ENCODE measurements at regions not wholly inside any gene's neighbourhood (a gene's known extent, or its start where the extent isn't known, plus 50 kb on each side); places are given as distances from the start of the nearest gene placed in this dataset.

DNA sequence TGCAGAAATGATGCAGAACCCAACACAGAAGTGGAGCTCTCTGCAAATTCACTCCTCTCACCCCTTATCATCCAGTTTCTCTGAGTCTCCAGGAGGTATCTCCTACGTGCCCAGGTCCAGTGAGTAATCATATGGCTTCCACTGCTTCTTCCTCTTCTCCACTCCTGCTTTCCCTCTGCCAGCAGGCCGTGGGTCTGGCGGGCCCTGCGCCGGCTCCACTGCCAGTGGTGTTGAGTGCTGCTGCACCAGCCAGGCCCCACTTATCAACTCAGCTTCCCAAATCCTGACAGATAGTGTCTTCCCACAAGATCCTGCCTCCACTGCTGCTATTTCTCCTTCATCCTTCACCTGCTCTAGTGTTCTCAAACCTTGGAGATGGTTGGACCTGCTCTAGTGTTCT lies 227.6 kb upstream of the PARD3B start:
- peaks cover 27% of the 10 kb centered on the region for H3K4me1 Mint-ChIP-seq
- no peaks in the 10 kb centered on the region for H3K9me2 ChIP-seq (ENCODE audit: insufficient read depth)
- peaks cover 18% of the 10 kb centered on the region for H3K4me1 ChIP-seq (ENCODE audit: insufficient read depth)
- H3K36me3 Mint-ChIP-seq (ENCODE audit: low read depth): no peaks in the 10 kb centered on the region
- H3K4me3 ChIP-seq: no peak overlapping the region
- DNase-seq (ENCODE audit: low spot score) (no peak), ATAC-seq (no peak)
- no peak overlapping the region for H3K4me3 Mint-ChIP-seq
- H3K36me3 ChIP-seq (ENCODE audit: insufficient read depth): no peaks in the 10 kb centered on the region
- H3K27ac Mint-ChIP-seq: peak overlapping the region; percentile 61; the same call in 1 of the 2 replicates
- H3K9me3 Mint-ChIP-seq: 0 out of 3 replicates have a peak, but pooled peaks cover 4% of the 10 kb centered on the region
- H3F3A ChIP-seq (replicated peaks; ENCODE audit: low read depth): 0 out of 2 replicates have a peak, but pooled peaks cover 2% of the 10 kb centered on the region
- no peaks in the 10 kb centered on the region for H3K27me3 ChIP-seq (ENCODE audit: insufficient read depth)
- no peaks in the 10 kb centered on the region for H3K79me2 ChIP-seq (replicated peaks; ENCODE audit: insufficient read depth)
- H3K4me2 ChIP-seq: no peak overlapping the region
- peaks cover 3% of the 10 kb centered on the region for H3K27me3 Mint-ChIP-seq (ENCODE audit: insufficient read depth, low read depth, poor library complexity)
- H3K27ac ChIP-seq (ENCODE audit: low read depth): no peak overlapping the region
- TF ChIP-seq CREB1 (CRISPR knock-in tag; IDR thresholded peaks at IDR 0.05; ENCODE audit: low read depth) (no peak), NANOG (IDR thresholded peaks at IDR 0.05; ENCODE audit: borderline replicate concordance) (no peak), POLR2AphosphoS5 (IDR thresholded peaks at IDR 0.05; ENCODE audit: low read depth) (no peak), EZH2phosphoT487 (IDR thresholded peaks at IDR 0.05; ENCODE audit: unreplicated experiment) (no peak), JUNB (IDR thresholded peaks at IDR 0.05; ENCODE audit: unreplicated experiment) (no peak), ZNF331 (CRISPR knock-in tag; IDR thresholded peaks at IDR 0.05; ENCODE audit: low read depth) (no peak), STAT1 (IDR thresholded peaks at IDR 0.05; ENCODE audit: unreplicated experiment) (no peak), ZNF462 (CRISPR knock-in tag; IDR thresholded peaks at IDR 0.05) (no peak)
- TF ChIP-seq, protein P1, sequence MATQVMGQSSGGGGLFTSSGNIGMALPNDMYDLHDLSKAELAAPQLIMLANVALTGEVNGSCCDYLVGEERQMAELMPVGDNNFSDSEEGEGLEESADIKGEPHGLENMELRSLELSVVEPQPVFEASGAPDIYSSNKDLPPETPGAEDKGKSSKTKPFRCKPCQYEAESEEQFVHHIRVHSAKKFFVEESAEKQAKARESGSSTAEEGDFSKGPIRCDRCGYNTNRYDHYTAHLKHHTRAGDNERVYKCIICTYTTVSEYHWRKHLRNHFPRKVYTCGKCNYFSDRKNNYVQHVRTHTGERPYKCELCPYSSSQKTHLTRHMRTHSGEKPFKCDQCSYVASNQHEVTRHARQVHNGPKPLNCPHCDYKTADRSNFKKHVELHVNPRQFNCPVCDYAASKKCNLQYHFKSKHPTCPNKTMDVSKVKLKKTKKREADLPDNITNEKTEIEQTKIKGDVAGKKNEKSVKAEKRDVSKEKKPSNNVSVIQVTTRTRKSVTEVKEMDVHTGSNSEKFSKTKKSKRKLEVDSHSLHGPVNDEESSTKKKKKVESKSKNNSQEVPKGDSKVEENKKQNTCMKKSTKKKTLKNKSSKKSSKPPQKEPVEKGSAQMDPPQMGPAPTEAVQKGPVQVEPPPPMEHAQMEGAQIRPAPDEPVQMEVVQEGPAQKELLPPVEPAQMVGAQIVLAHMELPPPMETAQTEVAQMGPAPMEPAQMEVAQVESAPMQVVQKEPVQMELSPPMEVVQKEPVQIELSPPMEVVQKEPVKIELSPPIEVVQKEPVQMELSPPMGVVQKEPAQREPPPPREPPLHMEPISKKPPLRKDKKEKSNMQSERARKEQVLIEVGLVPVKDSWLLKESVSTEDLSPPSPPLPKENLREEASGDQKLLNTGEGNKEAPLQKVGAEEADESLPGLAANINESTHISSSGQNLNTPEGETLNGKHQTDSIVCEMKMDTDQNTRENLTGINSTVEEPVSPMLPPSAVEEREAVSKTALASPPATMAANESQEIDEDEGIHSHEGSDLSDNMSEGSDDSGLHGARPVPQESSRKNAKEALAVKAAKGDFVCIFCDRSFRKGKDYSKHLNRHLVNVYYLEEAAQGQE (IDR thresholded peaks at IDR 0.05; ENCODE audit: unreplicated experiment): no peak
- TF ChIP-seq, protein P2, sequence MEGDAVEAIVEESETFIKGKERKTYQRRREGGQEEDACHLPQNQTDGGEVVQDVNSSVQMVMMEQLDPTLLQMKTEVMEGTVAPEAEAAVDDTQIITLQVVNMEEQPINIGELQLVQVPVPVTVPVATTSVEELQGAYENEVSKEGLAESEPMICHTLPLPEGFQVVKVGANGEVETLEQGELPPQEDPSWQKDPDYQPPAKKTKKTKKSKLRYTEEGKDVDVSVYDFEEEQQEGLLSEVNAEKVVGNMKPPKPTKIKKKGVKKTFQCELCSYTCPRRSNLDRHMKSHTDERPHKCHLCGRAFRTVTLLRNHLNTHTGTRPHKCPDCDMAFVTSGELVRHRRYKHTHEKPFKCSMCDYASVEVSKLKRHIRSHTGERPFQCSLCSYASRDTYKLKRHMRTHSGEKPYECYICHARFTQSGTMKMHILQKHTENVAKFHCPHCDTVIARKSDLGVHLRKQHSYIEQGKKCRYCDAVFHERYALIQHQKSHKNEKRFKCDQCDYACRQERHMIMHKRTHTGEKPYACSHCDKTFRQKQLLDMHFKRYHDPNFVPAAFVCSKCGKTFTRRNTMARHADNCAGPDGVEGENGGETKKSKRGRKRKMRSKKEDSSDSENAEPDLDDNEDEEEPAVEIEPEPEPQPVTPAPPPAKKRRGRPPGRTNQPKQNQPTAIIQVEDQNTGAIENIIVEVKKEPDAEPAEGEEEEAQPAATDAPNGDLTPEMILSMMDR (conservative IDR thresholded peaks at IDR 0.05; ENCODE audit: low read depth in 2 of 2): no peak
- TF ChIP-seq, protein P3, sequence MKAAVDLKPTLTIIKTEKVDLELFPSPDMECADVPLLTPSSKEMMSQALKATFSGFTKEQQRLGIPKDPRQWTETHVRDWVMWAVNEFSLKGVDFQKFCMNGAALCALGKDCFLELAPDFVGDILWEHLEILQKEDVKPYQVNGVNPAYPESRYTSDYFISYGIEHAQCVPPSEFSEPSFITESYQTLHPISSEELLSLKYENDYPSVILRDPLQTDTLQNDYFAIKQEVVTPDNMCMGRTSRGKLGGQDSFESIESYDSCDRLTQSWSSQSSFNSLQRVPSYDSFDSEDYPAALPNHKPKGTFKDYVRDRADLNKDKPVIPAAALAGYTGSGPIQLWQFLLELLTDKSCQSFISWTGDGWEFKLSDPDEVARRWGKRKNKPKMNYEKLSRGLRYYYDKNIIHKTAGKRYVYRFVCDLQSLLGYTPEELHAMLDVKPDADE (IDR thresholded peaks at IDR 0.05): no peak
- H4K20me1 ChIP-seq (replicated peaks; ENCODE audit: insufficient read depth): no peaks in the 10 kb centered on the region
- no peak overlapping the region for H2AFZ ChIP-seq

Data from GM23338 (cell line).